ENCODE measurements at regions not wholly inside any gene's neighbourhood (a gene's known extent, or its start where the extent isn't known, plus 50 kb on each side); places are given as distances from the start of the nearest gene placed in this dataset.

DNA sequence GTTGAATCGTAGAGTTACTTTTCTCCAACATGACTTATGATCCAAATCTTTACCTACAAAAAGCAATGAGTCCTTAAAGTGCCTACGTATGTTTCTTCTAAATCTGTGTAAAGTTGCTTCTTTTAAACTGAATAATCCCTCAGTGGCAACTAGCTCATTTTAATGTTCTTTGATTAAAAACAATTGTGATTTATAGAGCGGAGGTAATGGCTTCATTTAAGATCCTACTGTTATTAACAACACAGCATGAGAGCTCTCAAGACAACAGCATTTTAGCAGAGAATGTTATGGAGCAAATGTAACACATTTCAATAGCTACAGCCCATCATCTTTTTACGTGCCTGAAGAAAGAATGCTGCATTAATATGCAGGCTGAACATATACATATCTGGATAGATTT lies 55.3 kb upstream of the VGLL3 start:
- Histone ChIP-seq H3K36me3 (ENCODE audit: insufficient read depth) (no peaks in the 10 kb centered on the region), H3K4me1 (ENCODE audit: insufficient read depth) (no peaks in the 10 kb centered on the region), H3K4me3 (ENCODE audit: low read depth, low read length) (no peak overlapping the region), H3K27ac (ENCODE audit: low read depth) (no peak overlapping the region)
- 89% methylated on average over 4 of the region's 4 CpGs for WGBS
- DNase-seq (ENCODE audit: extremely low spot score), result no peak

DNA sequence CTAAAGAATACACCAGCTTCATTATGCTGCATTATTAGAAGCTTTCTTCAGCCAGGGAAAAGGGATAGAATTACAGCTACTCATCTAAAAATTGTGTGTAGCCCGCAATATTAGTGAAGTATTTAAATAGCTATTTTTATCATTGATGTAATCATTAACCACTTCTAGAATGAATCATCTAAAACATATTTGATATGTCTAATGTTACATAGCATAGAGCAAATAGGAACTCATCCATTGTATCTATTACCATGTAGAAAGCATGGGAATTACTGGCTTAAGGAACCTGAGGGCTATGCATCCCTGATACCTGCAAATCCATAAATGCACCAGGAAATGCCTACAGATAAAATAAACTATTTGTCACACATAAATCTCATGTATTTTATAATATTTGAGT lies 54.5 kb upstream of the VGLL3 start:
- no peak for DNase-seq (ENCODE audit: extremely low spot score)
- no peak overlapping the region for H3K27ac ChIP-seq (ENCODE audit: low read depth)
- H3K36me3 ChIP-seq (ENCODE audit: insufficient read depth), result no peaks in the 10 kb centered on the region
- 77% methylated on average over 1 of the region's 1 CpG for WGBS
- no peak overlapping the region for H3K4me3 ChIP-seq (ENCODE audit: low read depth, low read length)
- no peaks in the 10 kb centered on the region for H3K4me1 ChIP-seq (ENCODE audit: insufficient read depth)

DNA sequence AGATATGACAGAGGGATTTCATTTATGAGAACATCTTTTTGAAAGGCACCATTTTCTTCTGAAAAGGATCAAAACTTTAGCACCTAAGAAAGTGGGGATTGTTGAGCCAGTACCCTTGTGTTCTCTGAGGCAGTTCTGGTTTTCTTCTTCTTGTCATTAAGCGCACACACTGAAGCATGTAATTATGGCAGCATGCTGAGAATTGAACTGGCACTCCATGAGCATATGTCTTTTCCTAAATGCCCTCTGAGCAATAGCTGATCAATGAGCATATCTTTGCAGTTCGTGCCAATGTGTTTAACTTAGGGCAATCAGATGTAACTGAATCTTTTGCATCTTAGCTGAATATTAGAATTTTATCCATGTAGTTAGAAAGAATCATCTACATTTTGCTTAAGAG lies 53.9 kb upstream of the VGLL3 start:
- Histone ChIP-seq H3K27ac (ENCODE audit: low read depth) (no peak overlapping the region), H3K4me3 (ENCODE audit: low read depth, low read length) (no peak overlapping the region), H3K36me3 (ENCODE audit: insufficient read depth) (no peaks in the 10 kb centered on the region), H3K4me1 (ENCODE audit: insufficient read depth) (no peaks in the 10 kb centered on the region)
- DNase-seq (ENCODE audit: extremely low spot score), result no peak
- 91% methylated on average over 2 of the region's 2 CpGs for WGBS

DNA sequence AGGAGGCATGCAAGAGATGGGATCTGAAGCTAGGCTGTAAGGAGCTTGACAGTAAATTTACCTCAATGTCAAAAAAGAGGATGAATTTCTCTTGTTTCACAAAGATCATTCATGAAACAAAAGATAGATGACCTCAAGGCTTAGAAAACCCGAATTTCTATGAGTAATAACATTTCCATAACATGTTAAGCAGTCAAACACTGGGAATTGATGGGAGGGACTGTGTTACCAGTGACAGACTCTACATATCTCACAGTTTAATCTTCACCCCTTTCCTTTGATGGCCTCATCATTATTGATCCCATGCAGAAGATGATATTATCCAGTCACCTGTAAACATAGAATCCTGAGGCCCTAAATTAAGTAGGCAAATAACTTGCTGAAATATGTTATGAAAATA lies 53.5 kb upstream of the VGLL3 start:
- WGBS, result 64% methylated on average over 1 of the region's 1 CpG
- Histone ChIP-seq H3K27ac (ENCODE audit: low read depth) (no peak overlapping the region), H3K4me1 (ENCODE audit: insufficient read depth) (no peaks in the 10 kb centered on the region), H3K36me3 (ENCODE audit: insufficient read depth) (no peaks in the 10 kb centered on the region), H3K4me3 (ENCODE audit: low read depth, low read length) (no peak overlapping the region)
- no peak for DNase-seq (ENCODE audit: extremely low spot score)

DNA sequence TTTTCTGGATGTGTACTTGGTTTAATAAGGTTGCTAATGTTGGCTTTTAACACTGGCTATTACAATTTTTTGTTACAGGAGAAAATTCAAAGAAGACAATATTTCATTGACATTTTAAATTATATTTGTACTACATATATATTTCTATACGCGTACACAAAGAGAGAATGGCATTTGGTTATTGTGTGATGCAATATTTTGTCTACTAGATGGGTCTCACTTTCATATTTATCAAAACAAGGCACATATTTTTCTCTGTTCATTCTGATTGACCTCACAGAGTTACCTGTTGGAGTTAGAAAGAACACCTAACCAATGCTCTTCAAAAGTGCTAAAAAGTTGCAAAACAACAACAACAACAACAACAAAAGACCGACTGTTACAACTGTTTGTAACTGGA lies 50.2 kb upstream of the VGLL3 start:
- WGBS, result 54% methylated on average over 3 of the region's 3 CpGs
- H3K4me3 ChIP-seq (ENCODE audit: low read depth, low read length), result no peak overlapping the region
- no peaks in the 10 kb centered on the region for H3K4me1 ChIP-seq (ENCODE audit: insufficient read depth)
- H3K36me3 ChIP-seq (ENCODE audit: insufficient read depth), result no peaks in the 10 kb centered on the region
- DNase-seq (ENCODE audit: extremely low spot score), result no peak
- H3K27ac ChIP-seq (ENCODE audit: low read depth), result no peak overlapping the region

Measured in urinary bladder (tissue), 3 donors.